Frontal cortex (tissue), 3 donors: ENCODE measurements at regions not wholly inside any gene's neighbourhood (a gene's known extent, or its start where the extent isn't known, plus 50 kb on each side); places are given as distances from the start of the nearest gene placed in this dataset.
"Not testable (repeated sequence)": the region's sequence is repeated elsewhere in the genome, so short reads cannot be mapped to it uniquely, and the experiment has no call there.

Experiments
- DNase-seq, 2 donors: peaks; one replicate each; pipeline ENCODE4 v3.0.0; 2012; ENCODE audit warnings: low spot score in 2 of 2
- FAIRE-seq: peaks from 2 replicates; lab custom pipeline; 2012; peaks lifted over from hg19 to GRCh38; lab: Jason Lieb, UNC
- donor health status: control.
- donor health status: control.
- donor health status: control.

DNA sequence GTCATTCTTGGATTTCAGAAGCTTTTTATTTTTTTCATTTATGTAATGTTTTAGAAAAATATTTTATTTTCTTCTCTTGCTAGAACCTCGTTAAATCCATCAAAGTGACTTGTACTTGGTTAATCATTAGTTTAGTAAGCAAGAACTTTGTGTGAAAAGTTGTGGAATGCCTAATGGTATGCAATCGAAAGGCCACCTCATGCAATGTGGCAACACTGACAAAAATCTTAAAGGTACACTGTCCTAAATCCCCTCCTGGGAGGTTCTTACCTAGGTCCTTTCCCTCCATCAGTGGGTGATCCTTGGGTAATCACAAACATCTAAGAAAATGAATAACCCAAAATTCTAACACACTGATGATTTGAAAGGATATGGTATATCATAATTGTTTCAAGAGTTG, 304.2 kb downstream of the DNAH5 start:
- DNase-seq, result no peak
- no peak for FAIRE-seq

DNA sequence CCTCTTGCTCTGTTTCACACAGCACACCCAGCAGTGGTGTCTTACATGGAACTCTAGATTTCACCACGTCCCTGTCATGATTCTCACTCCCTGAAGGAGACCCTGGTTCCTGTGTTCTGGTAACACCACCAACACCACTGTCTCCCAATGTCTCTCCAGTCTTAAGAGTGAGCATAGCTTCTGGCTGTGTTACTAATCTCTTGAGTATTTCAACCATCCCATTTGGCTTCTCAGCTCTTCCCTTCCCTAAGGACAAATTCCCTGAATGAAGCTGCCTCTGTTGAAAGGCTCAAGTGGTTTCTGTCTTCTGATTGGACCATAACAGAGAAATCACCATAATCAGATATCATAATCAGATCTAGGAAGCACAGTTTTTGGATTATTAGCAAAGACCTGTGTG, 311.8 kb downstream of the DNAH5 start:
- no peak for FAIRE-seq
- DNase-seq, result no peak

DNA sequence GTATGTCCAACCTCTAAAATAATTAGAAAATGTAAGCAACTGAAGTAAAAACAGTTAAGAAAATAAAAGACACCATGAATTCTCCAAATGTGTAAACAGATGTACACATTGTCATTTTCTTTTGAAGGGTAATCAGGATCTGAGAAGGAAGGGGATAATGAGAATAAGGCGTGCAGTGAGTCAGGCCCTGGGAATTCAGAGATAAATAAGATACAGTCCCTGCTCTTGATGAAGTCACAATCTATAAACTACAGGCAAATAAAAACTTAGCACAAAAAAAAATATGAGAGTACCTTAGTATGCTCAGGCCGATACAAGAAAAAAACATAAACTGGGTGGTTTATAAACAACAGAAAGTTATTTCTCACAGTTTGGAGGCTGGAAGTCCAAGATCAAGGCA, 315.3 kb downstream of the DNAH5 start:
- no peak for FAIRE-seq

DNA sequence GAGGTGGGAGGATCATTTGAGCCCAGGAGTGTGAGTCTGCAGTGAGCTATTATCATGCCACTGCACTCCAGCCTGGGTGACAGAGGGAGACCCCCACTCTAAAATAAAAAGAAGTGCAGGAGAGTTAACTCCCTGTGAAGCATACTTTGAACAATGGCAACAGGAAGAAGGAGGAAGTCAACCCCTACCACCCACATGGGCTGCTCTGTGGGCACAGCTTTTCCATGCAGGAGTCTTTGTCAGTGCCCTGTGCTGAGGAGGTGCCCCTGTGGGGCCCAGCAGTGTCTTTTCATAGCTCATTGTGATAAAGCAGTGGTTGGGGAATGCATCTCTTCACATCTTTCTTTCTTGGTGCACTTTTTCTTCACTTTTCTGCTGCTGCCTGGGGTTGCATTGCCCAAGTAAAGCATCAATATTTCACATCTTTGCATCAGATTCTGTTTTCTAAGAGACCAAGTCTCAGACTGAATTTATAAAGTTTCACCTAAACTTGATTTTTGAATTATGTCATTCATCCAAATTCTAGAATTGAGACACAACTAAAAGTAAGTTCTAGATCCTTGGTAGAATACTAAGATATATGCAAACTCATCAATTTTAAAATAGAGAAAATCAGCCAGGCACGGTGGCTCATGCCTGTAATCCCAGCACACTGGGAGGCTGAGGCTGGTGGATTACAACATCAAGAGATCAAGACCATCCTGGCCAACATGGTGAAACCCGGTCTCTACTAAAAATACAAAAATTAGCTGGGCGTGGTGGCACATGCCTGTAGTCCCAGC, 316.6 kb downstream of the DNAH5 start:
- no peak for DNase-seq
- no peak for FAIRE-seq

More for the DNA sequence above, 315.3 kb downstream of the DNAH5 start:
- DNase-seq, result no peak

DNA sequence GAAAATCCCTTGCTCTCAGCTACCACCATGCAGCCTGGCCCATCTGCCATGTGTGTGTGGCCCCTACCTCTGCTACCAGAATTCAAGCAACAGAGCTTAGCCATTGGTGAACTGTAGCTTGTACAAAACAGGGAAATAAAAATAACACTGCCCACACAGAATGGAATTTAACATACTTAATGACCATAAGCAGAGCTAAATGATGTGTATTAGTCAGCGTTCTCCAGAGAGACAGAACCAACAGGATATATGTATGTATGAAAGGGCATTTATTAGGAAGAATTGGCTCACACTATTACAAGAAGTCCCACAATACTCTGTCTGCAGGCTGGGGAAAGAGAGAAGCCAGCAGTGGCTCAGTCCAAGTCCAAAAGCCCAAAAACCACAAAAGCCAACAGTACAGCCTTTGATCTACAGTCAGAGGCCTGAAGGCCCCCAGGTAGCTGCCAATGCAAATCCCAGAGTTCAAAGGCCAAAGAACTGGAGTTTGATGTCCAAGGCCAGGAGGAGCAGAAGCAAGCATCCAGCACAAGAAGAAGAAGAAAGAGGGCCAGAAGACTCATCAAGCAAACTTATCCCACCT, 318.8 kb downstream of the DNAH5 start:
- DNase-seq (no peak), FAIRE-seq (no peak)

DNA sequence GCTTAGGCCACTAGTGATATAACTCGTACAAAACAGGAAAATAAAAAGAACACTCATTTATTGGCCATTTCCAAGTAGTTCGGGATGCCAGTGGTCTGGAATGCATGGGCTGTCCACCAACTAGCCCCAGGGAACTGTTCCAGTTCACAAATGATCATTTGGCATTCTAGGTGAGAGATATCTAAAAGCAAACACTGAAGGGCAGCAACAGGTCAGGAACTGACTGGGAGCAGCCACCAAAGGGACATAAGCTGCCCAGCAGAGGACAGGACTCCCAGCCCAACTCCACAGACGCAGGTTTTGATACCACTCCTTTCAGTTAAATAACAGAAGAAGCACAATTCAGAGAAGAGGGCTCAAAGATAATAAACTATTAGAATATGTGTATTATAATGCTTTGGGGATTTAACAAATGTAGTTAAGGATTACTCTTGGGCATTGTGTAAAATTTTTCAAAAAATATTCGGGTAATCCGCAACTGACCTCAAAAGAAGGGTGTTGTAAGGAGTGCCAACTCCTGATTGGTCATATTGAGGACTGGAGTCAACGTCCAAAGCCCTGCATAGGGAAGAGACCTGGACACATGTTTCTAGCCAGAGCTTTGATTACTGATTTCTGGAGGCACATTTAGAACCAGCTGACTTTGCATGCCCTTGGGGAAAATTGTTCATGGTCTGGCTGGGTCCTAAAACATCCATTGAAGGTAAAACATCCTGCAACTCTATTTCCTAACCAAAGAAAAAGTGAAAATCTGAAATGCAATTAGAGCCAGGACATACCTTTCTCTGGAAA, 320.0 kb downstream of the DNAH5 start:
- DNase-seq (no peak), FAIRE-seq (no peak)

DNA sequence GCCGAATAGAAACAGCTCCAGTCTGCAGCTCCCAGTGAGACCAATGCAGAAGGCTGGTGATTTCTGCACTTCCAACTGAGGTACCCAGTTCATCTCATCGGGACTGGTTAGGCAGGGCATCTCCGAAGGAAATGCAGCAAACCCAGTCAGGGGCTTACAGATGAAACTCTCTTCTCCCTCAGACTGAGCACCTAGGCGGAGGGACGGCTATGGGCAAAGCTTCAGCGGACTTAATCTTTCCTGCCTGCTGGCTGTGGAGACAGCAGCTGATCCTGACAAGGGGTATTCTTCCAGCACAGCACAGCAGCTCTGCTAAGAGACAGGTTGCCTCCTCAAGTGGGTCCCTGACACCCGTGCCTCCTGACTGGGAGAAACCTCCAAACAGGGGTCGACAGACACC, 330.9 kb downstream of the DNAH5 start:
- FAIRE-seq, result no peak
- DNase-seq, result no peak

DNA sequence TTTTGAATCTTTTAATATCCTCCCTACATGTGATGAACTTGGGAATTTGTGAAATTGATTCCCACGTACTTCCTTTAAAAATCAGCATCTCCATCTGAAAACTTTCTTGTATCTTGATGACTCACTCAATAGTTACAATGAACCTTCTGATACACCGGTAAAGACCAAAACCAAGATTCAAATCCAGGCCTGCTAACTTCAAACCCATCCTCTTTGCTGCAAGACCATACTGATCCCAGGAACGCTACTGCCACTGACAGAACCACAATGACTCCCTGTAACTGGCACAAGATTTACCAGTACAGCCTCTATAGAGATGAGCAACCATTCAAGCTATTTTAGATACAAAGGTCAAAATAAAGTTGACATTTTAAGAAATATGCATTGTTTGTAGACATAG, 332.9 kb downstream of the DNAH5 start:
- FAIRE-seq (no peak), DNase-seq (no peak)

DNA sequence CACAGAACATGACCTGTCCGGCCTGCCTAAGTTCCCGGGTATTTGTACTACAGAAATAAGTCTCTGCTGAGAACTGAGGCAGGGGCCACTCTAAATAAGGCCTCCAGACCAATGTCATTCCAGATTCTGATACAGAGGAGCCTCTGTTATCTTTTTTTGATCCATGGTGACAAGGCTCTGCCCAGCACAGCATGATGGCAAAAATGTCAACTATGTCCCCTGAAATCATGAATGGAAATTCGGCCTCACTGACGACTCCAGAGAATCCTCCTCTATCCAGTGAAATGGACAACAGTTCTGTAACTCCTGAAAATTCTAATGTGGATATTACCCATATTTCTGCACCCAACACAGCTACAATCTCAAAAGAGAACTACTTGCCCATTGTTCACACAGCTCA, 335.0 kb downstream of the DNAH5 start:
- DNase-seq, result no peak
- no peak for FAIRE-seq

DNA sequence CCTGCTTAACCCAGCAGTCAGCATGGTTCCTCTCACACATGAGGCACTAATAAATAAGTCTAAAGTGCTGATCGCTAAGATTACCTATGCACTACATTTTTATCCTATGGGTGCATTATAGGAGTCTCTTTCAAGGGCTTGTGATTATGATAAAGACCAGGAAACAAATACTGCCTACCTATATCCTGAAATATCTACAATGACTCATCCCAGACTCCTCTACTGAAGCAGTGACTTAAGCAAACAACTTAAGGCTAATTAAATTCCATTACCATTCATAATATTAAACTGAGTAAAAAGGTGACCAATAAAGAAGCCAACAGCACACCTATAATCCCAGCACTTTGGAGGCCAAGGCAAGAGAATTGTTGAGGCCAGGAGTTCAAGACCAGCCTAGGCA, 338.4 kb downstream of the DNAH5 start:
- FAIRE-seq (no peak), DNase-seq (no peak)

DNA sequence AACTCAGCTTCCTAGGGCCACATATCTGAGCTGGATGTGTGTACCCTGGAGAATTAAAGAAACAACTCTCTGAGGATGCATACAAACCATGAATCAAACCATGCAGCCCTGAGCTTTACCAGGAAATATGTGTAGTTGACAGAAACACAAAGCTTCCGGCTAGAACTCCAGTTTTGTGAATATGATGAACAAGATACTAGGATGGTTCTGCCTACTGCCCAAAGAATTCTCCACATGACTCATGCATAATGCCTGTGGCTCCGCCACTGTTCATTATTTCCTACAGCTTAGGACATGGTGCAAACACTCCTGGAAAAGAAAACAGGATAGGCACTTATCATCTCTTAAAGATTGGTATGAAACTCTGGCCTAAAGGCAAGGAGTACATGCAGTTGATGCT, 343.4 kb downstream of the DNAH5 start:
- DNase-seq, result no peak
- no peak for FAIRE-seq

DNA sequence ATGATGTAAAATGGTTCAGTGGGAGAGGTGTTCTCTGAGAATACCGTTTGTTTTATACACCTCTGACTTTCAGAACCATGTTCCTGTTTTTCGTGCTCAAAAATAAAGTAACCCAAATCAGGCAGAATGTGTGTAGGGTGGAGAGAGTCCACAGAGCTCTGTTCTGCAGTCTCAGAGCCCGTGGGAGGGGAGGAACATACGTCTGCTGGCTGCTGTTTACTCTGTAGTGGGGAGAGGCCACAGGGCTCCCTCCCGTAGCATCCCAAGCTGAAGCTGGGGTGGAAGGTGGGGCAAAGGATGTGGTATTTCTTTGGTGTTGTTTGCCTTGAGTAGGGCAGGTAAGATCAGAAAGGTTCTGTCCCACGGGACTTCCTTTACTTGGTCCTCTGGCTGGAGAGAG, 348.5 kb downstream of the DNAH5 start:
- DNase-seq, result no peak
- FAIRE-seq, result no peak

DNA sequence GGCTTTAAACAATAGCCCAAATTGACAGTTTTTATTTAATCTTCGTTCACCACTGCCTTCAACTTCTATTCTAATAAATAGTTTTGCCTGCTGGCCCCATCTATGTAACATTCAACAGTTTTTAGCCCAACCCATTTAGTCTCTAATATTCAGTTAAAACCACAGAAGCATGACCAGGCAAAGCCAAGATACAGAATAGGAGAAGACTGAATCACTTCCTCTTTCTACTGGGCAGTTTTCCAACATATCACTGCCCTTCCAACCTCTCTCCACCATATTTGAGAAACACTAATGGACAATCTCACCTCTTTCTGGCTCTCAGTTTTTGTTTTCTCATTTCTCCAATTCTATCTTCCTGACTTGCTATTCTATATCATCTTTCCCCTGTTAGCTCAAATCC, 352.9 kb downstream of the DNAH5 start:
- no peak for FAIRE-seq
- no peak for DNase-seq

DNA sequence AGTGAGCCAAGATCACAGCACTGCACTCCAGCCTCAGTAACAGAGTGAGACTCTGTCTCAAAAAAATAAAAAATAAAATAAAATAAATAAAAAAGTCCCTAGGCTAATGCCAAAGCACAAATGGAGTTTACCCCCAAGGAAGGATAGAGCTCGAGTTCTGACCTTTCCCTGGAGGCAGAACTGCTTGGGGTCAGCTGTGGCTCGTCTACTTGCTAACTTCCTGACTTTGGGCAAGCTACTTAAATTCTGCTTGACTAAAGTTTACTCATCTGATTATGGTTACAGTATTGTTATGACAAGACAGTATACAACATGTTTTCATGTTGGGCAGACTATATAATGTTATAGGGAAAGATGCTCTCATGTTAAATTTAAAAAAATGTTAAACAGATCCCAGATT, 359.2 kb downstream of the DNAH5 start:
- FAIRE-seq, result no peak
- DNase-seq, result no peak

DNA sequence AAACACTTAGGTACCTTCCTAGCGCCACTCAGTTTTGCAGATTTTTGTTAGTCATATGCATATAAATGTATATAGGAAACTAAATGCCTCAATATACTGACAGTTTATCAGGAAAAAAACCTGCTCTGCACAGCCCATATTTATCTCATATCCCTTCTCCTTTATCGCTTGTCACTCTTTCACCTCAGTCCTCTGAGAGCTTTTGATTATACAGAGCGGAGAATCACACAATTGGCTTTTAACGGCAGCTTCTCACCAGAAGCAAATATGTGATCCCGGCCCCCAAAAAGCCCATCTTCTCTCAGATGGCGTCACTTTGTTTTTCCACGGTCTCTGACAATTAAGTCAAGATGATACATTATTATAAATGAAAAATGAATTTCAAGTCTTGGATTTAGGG, 362.6 kb downstream of the DNAH5 start:
- no peak for DNase-seq
- FAIRE-seq, result no peak

DNA sequence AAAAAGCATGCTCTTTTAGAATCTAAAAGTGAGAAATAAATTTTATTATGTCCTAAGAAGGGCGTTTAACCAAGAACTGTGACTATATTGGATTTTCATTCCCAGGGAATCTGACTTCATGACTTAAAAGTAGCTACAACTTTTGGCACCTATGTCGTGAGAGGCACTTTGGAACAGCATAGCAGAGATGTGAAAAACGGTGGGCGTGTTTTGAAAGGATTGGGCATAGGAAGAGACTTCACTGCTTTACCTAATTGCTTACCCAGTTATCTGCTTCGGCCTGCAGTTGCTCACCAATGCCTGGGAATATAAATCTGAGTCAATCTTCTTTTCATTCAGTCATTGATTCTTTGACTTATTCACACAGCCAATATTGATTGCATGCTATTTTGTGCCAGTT, 363.4 kb downstream of the DNAH5 start:
- FAIRE-seq, result no peak
- no peak for DNase-seq

DNA sequence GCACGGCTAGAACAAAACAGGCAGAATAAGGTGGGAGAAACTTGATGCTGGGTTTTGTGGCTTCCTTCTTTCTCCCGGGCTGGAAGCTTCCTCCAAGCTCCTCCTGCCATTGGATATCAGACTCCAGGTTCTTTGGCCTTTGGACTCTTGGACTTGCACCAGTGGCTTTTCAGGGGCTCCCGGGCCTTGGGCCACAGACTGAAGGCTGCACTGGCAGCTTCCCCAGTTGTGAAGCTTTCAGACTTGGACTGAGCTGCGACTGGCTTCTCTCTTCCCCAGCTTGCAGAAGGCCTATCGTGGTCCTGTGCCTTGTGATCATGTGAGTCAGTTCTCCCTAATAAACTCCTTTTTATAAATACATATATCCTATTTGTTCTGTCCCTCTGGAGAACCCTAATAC, 364.4 kb downstream of the DNAH5 start:
- no peak for FAIRE-seq

DNA sequence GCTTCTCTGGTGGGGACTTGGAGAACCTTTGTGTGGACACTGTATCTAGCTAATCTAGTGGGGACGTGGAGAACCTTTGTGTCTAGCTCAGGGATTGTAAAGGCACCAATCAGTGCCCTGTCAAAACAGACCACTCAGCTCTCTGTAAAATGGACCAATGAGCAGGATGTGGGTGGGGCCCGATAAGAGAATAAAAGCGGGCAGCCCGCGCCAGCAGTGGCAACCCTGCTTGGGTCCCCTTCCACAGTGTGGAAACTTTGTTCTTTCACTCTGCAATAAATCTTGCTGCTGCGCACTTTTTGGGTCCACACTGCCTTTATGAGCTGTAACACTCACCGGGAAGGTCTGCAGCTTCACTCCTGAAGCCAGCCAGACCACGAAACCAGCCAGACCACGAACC, 365.4 kb downstream of the DNAH5 start:
- DNase-seq, FAIRE-seq: not testable (repeated sequence)

More for the DNA sequence above, 364.4 kb downstream of the DNAH5 start:
- no peak for DNase-seq

DNA sequence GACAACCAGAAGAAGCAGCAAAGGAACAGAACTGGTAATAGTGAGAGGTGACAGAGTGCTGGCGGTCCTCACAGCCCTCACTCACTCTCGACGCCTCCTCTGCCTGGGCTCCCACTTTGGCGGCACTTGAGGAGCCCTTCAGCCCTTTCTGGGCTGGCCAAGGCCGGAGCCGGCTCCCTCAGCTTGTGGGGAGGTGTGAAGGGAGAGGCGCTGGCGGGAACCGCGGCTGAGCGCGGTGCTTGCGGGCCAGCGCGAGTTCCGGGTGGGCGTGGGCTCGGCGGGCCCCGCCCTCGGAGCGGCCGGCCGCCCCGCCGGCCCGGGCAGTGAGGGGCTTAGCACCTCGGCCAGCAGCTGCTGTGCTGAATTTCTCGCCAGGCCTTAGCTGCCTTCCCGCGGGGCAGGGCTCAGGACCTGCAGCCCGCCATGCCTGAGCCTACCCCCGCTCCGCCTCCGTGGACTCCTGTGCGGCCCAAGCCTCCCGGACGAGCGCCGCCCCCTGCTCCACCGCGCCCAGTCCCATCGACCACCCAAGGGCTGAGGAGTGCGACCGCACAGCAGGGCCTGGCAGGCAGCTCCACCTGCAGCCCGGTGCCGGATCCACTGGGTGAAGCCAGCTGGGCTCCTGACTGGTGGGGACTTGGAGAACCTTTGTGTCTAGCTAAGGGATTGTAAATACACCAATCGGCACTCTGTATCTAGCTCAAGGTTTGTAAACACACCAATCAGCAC, 366.0 kb downstream of the DNAH5 start:
- DNase-seq, FAIRE-seq: not testable (repeated sequence)

DNA sequence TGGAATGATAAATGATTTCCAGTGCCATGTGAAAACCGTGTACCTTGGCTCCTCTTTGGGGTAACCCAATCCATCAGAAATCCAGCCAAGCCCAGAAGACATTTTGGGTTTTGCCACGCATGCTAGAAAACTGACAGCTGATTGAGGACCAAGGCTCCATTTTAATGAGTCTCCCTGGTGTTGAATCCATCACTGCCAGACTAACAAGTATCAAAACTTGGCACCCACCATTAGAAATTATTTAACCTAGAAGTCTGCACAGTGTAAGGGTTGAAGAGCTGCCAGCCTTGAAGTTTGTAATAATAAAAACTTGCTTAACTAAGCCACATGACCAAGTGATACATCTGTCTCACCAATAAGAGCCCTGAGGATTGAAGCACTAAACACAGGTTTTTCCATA, 369.9 kb downstream of the DNAH5 start:
- no peak for FAIRE-seq
- DNase-seq, result no peak
